GM12878 (cell line): ENCODE measurements at regions not wholly inside any gene's neighbourhood (a gene's known extent, or its start where the extent isn't known, plus 50 kb on each side); places are given as distances from the start of the nearest gene placed in this dataset.

Experiments
- ATAC-seq: fragments of 200-7000 bp; cut with Tn5 transposase; 3 replicates; pipeline ENCODE4 v1.9.1; 2020; ENCODE audit warnings: mild to moderate bottlenecking, moderate library complexity
- BruUV-seq: library from RNA; stranded (reverse); fragments of 400-500 nt; replicated peaks from 2 replicates; lab custom pipeline; 2021; lab: Mats Ljungman, UMichigan
- CTCF ChIA-PET: fragments of 300-600 bp; sonication (Branson Sonifier 250); formaldehyde crosslinking; extraction: SDS; loops from one replicate; lab custom pipeline; 2021; ENCODE audit warnings: inconsistent platforms; lab: Yijun Ruan, JAX
- POLR2A ChIA-PET: fragments of 350-600 bp; formaldehyde crosslinking; extraction: SDS; loops from one replicate; lab custom pipeline; 2021; ENCODE audit warnings: inconsistent platforms; lab: Charles Lee
- RAD21 ChIA-PET: fragments of 300-600 bp; sonication (Branson Sonifier 250); formaldehyde crosslinking; loops from one replicate; lab custom pipeline; 2023; ENCODE audit warnings: antibody characterized with exemption; ENCODE audit not compliant: unreplicated experiment; lab: Charles Lee
- SMC1A ChIA-PET: fragments of 300-600 bp; sonication (Branson Sonifier 250); formaldehyde crosslinking; loops from one replicate; lab custom pipeline; 2023; ENCODE audit not compliant: unreplicated experiment, uncharacterized antibody; lab: Charles Lee
- DNase-seq: peaks from one replicate; pipeline ENCODE4 v3.0.0-alpha.2; 2011; ENCODE audit warnings: low read depth, low spot score
- FAIRE-seq: peaks from 3 replicates; lab custom pipeline; 2011; peaks lifted over from hg19 to GRCh38; lab: Jason Lieb, UNC
- H2AFZ ChIP-seq: 2 replicates; pipeline ENCODE4 v1.6.0; 2011; ENCODE audit warnings: low read depth, low read length, control low read depth; ENCODE audit not compliant: control insufficient read depth
- H3K27ac ChIP-seq: 2 replicates; pipeline ENCODE4 v1.5.1; 2011; ENCODE audit warnings: control low read depth; ENCODE audit not compliant: control insufficient read depth, insufficient read depth
- H3K27me3 ChIP-seq, 2 experiments: replicated peaks in 1 of 2; 2 replicates each; pipeline versions ENCODE4 v1.6.0 to v1.6.1; 2011; ENCODE audit warnings: low read length in 1 of 2; ENCODE audit not compliant: control insufficient read depth in 2 of 2, insufficient read depth in 2 of 2
- H3K36me3 ChIP-seq, 2 experiments: 2 replicates each; pipeline ENCODE4 v1.5.1; 2011; ENCODE audit warnings: low read length in 1 of 2; ENCODE audit not compliant: control insufficient read depth in 2 of 2, insufficient read depth in 2 of 2
- H3K4me1 ChIP-seq: 2 replicates; pipeline ENCODE4 v1.6.1; 2011; ENCODE audit warnings: mild to moderate bottlenecking, low read length, moderate library complexity, mixed read lengths; ENCODE audit not compliant: control insufficient read depth, insufficient read depth
- H3K4me2 ChIP-seq: 2 replicates; pipeline ENCODE4 v1.6.0; 2011; ENCODE audit warnings: control low read depth; ENCODE audit not compliant: control insufficient read depth, insufficient read depth
- H3K4me3 ChIP-seq: fragments of 200-600 bp; sonication (generic); 2 replicates; pipeline ENCODE4 v1.5.1; 2016
- H3K79me2 ChIP-seq: 2 replicates; pipeline ENCODE4 v1.6.0; 2011; ENCODE audit warnings: low read length; ENCODE audit not compliant: control insufficient read depth, insufficient read depth
- H3K9ac ChIP-seq: 2 replicates; pipeline ENCODE4 v1.8.0; 2011; ENCODE audit warnings: low read length, control low read depth, mixed read lengths; ENCODE audit not compliant: control insufficient read depth, insufficient read depth
- H3K9me3 ChIP-seq: replicated peaks from 3 replicates; pipeline ENCODE4 v1.5.1; 2011; ENCODE audit warnings: mild to moderate bottlenecking, low read length; ENCODE audit not compliant: control insufficient read depth, insufficient read depth
- H4K20me1 ChIP-seq: 2 replicates; pipeline ENCODE4 v1.6.0; 2011; ENCODE audit not compliant: control insufficient read depth, insufficient read depth
- CTCF ChIP-seq, 3 experiments: IDR thresholded peaks in 2 of 3; conservative IDR thresholded peaks in 1 of 3; 2 replicates each; pipeline ENCODE4 v1.5.1; 2011; ENCODE audit warnings: low read depth in 3 of 3, low read length in 3 of 3, mild to moderate bottlenecking in 3 of 3, control low read depth in 2 of 3, moderate library complexity in 2 of 3, inconsistent platforms in 1 of 3, mixed read lengths in 1 of 3; ENCODE audit not compliant: control insufficient read depth in 2 of 3, insufficient read depth in 1 of 3; ENCODE audit errors: extremely low read depth in 1 of 3
- CUX1 ChIP-seq: IDR thresholded peaks from 2 replicates; pipeline ENCODE4 v1.6.1; 2012; ENCODE audit warnings: improper control_type of control experiment, low read depth, low read length; ENCODE audit not compliant: insufficient replicate concordance
- ETV6 ChIP-seq, 2 experiments: fragments of 450-650 bp in 1 of 2; IDR thresholded peaks in 1 of 2; conservative IDR thresholded peaks in 1 of 2; 2 replicates each; pipeline ENCODE4 v1.6.1; 2014; ENCODE audit warnings: antibody characterized with exemption in 1 of 2, borderline replicate concordance in 1 of 2, low read depth in 1 of 2, mild to moderate bottlenecking in 1 of 2, moderate library complexity in 1 of 2
- MEF2A ChIP-seq: IDR thresholded peaks from 2 replicates; pipeline ENCODE4 v1.6.1; 2011; ENCODE audit warnings: low read depth, mild to moderate bottlenecking, low read length, moderate library complexity; ENCODE audit not compliant: insufficient read depth
- RBBP5 ChIP-seq: fragments of 200-600 bp; sonication (generic); conservative IDR thresholded peaks from 2 replicates; pipeline ENCODE4 v1.6.1; 2016
- SIN3A ChIP-seq: IDR thresholded peaks from 2 replicates; pipeline ENCODE4 v1.6.1; 2012; ENCODE audit warnings: low read depth, low read length, improper control_type of control experiment
- SMARCA5 ChIP-seq: fragments of 450-650 bp; IDR thresholded peaks from 2 replicates; pipeline ENCODE4 v1.6.1; 2017; ENCODE audit warnings: mild to moderate bottlenecking
- SREBF1 ChIP-seq: IDR thresholded peaks from 2 replicates; pipeline ENCODE4 v1.6.1; 2012; ENCODE audit warnings: mild to moderate bottlenecking, low read length
- ZNF217 ChIP-seq: fragments of 450-650 bp; IDR thresholded peaks from 2 replicates; pipeline ENCODE4 v1.6.1; 2017; ENCODE audit warnings: antibody characterized with exemption, mild to moderate bottlenecking
- WGBS: methylation state at CpG from one replicate; pipeline ENCODE4 v1.1.6; 2016; ENCODE audit warnings: low lambda C conversion rate; ENCODE audit not compliant: insufficient replicate concordance, insufficient coverage; ENCODE audit errors: missing lambda C conversion rate; 5-methylcytosine and 5-hydroxymethylcytosine counted together
- in situ Hi-C: fragments of 300-500 bp; cut with MboI; formaldehyde crosslinking; loops from 9 replicates; pipeline ENCODE4 v1.14.3; 2018; ENCODE audit warnings: mixed read lengths
- intact Hi-C: fragments of 100-400 bp; cut with micrococcal nuclease; formaldehyde crosslinking; loops from one replicate; pipeline ENCODE4 v1.14.2; 2022; ENCODE audit not compliant: unreplicated experiment
- TF ChIP-seq, protein P1 (sequence below): fragments of 450-650 bp; IDR thresholded peaks from 2 replicates; pipeline ENCODE4 v1.6.1; 2016; ENCODE audit warnings: mild to moderate bottlenecking
- TF ChIP-seq, protein P2 (sequence below): fragments of 450-650 bp; IDR thresholded peaks from 2 replicates; pipeline ENCODE4 v1.6.1; 2017; ENCODE audit warnings: mild to moderate bottlenecking, low read depth, inconsistent platforms; ENCODE audit not compliant: poor library complexity, severe bottlenecking

GRCh38 chr1:169003864-169004516 is 102.5 kb upstream of the ATP1B1 start (continued):
- no peak for TF ChIP-seq CTCF (IDR thresholded peaks at IDR 0.05 in 2 of 3, conservative IDR thresholded peaks at IDR 0.05 in 1 of 3; ENCODE audit: control insufficient read depth in 2 of 3, extremely low read depth in 1 of 3, insufficient read depth in 1 of 3, low read depth in 3 of 3, low read length in 3 of 3)
- TF ChIP-seq, protein P1, sequence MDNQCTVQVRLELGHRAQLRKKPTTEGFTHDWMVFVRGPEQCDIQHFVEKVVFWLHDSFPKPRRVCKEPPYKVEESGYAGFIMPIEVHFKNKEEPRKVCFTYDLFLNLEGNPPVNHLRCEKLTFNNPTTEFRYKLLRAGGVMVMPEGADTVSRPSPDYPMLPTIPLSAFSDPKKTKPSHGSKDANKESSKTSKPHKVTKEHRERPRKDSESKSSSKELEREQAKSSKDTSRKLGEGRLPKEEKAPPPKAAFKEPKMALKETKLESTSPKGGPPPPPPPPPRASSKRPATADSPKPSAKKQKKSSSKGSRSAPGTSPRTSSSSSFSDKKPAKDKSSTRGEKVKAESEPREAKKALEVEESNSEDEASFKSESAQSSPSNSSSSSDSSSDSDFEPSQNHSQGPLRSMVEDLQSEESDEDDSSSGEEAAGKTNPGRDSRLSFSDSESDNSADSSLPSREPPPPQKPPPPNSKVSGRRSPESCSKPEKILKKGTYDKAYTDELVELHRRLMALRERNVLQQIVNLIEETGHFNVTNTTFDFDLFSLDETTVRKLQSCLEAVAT: no peak
- TF ChIP-seq SREBF1: no peak
- TF ChIP-seq SMARCA5: no peak
- no peak for TF ChIP-seq RBBP5
- no peak for TF ChIP-seq SIN3A
- no peak for TF ChIP-seq ZNF217
- no peak for TF ChIP-seq ETV6 (conservative IDR thresholded peaks at IDR 0.05 in 1 of 2, IDR thresholded peaks at IDR 0.05 in 1 of 2; ENCODE audit: borderline replicate concordance in 1 of 2, low read depth in 1 of 2)
- no peak for TF ChIP-seq MEF2A
- TF ChIP-seq, all 136 proteins: peak for 0

DNA sequence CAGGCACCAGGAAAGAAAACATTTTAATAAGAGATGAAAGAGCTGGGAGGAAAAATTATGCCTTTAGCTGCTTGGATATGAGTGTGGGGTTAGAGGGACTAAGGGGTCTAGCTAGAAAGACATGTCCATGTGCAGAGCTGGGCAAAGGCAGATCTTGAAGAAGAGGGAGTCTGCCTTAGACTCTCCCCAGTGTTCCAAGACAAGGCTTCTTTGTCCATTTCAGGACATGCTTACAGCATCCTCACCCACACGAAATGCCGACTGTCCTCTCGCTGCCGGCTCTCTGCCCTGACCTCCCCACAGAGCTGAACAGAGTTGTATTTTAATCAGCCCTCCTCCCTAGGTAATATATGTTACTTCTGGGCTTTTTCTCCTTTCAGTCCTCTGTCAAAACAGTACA is 100.7 kb upstream of the ATP1B1 start:
- Histone ChIP-seq H2AFZ (no peak overlapping the region), H3K27ac (no peak overlapping the region), H3K79me2 (no peaks in the 10 kb centered on the region), H3K27me3 (no peaks in the 10 kb centered on the region), H3K9ac (no peak overlapping the region), H3K4me3 (no peak overlapping the region), H3K4me2 (no peak overlapping the region), H3K9me3 (no peaks in the 10 kb centered on the region), H4K20me1 (no peaks in the 10 kb centered on the region), H3K4me1 (peaks cover 7% of the 10 kb centered on the region), H3K36me3 (no peaks in the 10 kb centered on the region)
- SMC1A ChIA-PET: interaction anchor here (0.7 to 2.3 kb wide), 4 partner anchors 9 to 101 kb away, joined by 3 to 8 read pairs (median 4); no protein-coding TSS in a partner anchor
- POLR2A ChIA-PET: interaction anchor here (0.9 kb wide), 1 partner anchor 102 kb away, joined by 3 read pairs; no protein-coding TSS in a partner anchor
- no peak for FAIRE-seq
- BruUV-seq: no TSS peak
- intact Hi-C loops: no loop called here
- no peak for ATAC-seq
- in situ Hi-C loops: no loop called here
- RAD21 ChIA-PET: interaction anchor here (1.7 kb wide), 1 partner anchor 102 kb away, joined by 4 read pairs; no protein-coding TSS in a partner anchor
- WGBS: 96% methylated on average over 4 of the region's 4 CpGs
- DNase-seq: no peak
- CTCF ChIA-PET: interaction anchor here (0.7 kb wide), 1 partner anchor 121 kb away, joined by 3 read pairs; no protein-coding TSS in a partner anchor
- TF ChIP-seq CUX1: no peak
- TF ChIP-seq, protein P2, sequence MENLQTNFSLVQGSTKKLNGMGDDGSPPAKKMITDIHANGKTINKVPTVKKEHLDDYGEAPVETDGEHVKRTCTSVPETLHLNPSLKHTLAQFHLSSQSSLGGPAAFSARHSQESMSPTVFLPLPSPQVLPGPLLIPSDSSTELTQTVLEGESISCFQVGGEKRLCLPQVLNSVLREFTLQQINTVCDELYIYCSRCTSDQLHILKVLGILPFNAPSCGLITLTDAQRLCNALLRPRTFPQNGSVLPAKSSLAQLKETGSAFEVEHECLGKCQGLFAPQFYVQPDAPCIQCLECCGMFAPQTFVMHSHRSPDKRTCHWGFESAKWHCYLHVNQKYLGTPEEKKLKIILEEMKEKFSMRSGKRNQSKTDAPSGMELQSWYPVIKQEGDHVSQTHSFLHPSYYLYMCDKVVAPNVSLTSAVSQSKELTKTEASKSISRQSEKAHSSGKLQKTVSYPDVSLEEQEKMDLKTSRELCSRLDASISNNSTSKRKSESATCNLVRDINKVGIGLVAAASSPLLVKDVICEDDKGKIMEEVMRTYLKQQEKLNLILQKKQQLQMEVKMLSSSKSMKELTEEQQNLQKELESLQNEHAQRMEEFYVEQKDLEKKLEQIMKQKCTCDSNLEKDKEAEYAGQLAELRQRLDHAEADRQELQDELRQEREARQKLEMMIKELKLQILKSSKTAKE: no peak
